OCI-LY3 (cell line): ENCODE measurements at regions not wholly inside any gene's neighbourhood (a gene's known extent, or its start where the extent isn't known, plus 50 kb on each side); places are given as distances from the start of the nearest gene placed in this dataset.

Source experiments
- H2AFZ ChIP-seq: fragments of 200-600, 300-600 bp; shearing (Covaris generic); 2 replicates; pipeline ENCODE4 v1.6.0; 2014; ENCODE audit warnings: antibody characterized with exemption, low read depth, low read length
- H3K27ac ChIP-seq: fragments of 200-600, 300-600 bp; sonication (generic); 2 replicates; pipeline ENCODE4 v1.5.1; 2014; ENCODE audit warnings: mild to moderate bottlenecking, low read length, moderate library complexity, mixed read lengths
- H3K27me3 ChIP-seq: fragments of 200-600, 300-600 bp; sonication (generic); 2 replicates; pipeline ENCODE4 v1.6.1; 2014; ENCODE audit warnings: low read depth, low read length, mixed read lengths
- H3K36me3 ChIP-seq: fragments of 200-600, 300-600 bp; sonication (generic); replicated peaks from 2 replicates; pipeline ENCODE3; 2014; ENCODE audit warnings: low read depth, low read length, mixed read lengths
- H3K4me1 ChIP-seq: fragments of 300-600, 200-600 bp; sonication (generic); 2 replicates; pipeline ENCODE4 v1.6.1; 2014; ENCODE audit warnings: low read length, mixed read lengths
- H3K4me2 ChIP-seq: fragments of 200-600, 300-600 bp; sonication (generic); 2 replicates; pipeline ENCODE4 v1.6.1; 2014; ENCODE audit warnings: low read length, mixed read lengths
- H3K4me3 ChIP-seq: fragments of 300-600, 200-600 bp; sonication (generic); 2 replicates; pipeline ENCODE4 v1.5.1; 2014; ENCODE audit warnings: antibody characterized with exemption, mild to moderate bottlenecking, low read length, moderate library complexity
- H3K79me2 ChIP-seq: fragments of 300-600, 200-600 bp; shearing (Covaris generic); 2 replicates; pipeline ENCODE4 v1.6.1; 2014; ENCODE audit warnings: mild to moderate bottlenecking, low read length, mixed read lengths
- H3K9ac ChIP-seq: fragments of 300-600, 200-600 bp; shearing (Covaris generic); 2 replicates; pipeline ENCODE4 v1.6.0; 2014; ENCODE audit warnings: mild to moderate bottlenecking, low read length, moderate library complexity
- H3K9me3 ChIP-seq: fragments of 200-600, 300-600 bp; shearing (Covaris generic); 2 replicates; pipeline ENCODE4 v1.6.1; 2014; ENCODE audit warnings: low read length, mixed read lengths; ENCODE audit not compliant: insufficient read depth
- H4K20me1 ChIP-seq: fragments of 200-600, 300-600 bp; sonication (generic); 2 replicates; pipeline ENCODE4 v1.6.1; 2016; ENCODE audit warnings: low read length, mixed read lengths; ENCODE audit not compliant: insufficient read depth
- EZH2phosphoT487 ChIP-seq: fragments of 200-600 bp; shearing (Covaris generic); IDR thresholded peaks from 2 replicates; pipeline ENCODE4 v1.6.1; 2018; ENCODE audit warnings: antibody characterized with exemption, mixed run types, low read depth
- TF ChIP-seq, protein P1 (sequence below): fragments of 200-600, 300-600 bp; sonication (generic); IDR thresholded peaks from 2 replicates; pipeline ENCODE4 v1.5.1; 2014; ENCODE audit warnings: antibody characterized with exemption, low read length, low read depth

DNA sequence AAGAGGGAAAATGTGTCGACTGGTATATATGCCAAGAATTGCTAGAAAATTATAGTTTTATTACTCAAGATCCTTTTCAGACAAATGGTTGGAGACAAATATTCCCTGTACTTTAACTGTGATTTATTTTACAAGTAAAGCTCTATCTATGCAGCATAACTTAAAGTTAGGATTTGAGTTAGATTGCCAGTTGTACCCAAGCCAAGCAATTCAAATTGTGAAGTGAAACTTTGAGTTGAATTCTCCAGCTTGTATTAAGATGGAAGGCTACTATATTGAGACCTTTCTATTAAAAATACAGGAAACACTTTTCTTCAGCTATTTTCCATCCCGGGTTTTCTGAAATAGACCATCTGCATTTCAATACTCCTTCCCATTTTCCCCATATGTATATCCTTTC lies 333.1 kb upstream of the RBMS3 start:
- Histone ChIP-seq H3K9me3 (no peaks in the 10 kb centered on the region; the same call in 1 of the 2 replicates), H3K36me3 (no peaks in the 10 kb centered on the region), H3K27ac (no peak overlapping the region), H4K20me1 (no peaks in the 10 kb centered on the region; the same call in 1 of the 2 replicates), H3K4me3 (no peak overlapping the region), H3K79me2 (no peaks in the 10 kb centered on the region), H3K4me1 (peaks cover 6% of the 10 kb centered on the region; the same call in 1 of the 2 replicates), H3K9ac (no peak overlapping the region), H3K27me3 (peaks cover 58% of the 10 kb centered on the region), H2AFZ (no peak overlapping the region), H3K4me2 (no peak overlapping the region)
- TF ChIP-seq EZH2phosphoT487 = no peak
- TF ChIP-seq, protein P1, sequence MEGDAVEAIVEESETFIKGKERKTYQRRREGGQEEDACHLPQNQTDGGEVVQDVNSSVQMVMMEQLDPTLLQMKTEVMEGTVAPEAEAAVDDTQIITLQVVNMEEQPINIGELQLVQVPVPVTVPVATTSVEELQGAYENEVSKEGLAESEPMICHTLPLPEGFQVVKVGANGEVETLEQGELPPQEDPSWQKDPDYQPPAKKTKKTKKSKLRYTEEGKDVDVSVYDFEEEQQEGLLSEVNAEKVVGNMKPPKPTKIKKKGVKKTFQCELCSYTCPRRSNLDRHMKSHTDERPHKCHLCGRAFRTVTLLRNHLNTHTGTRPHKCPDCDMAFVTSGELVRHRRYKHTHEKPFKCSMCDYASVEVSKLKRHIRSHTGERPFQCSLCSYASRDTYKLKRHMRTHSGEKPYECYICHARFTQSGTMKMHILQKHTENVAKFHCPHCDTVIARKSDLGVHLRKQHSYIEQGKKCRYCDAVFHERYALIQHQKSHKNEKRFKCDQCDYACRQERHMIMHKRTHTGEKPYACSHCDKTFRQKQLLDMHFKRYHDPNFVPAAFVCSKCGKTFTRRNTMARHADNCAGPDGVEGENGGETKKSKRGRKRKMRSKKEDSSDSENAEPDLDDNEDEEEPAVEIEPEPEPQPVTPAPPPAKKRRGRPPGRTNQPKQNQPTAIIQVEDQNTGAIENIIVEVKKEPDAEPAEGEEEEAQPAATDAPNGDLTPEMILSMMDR = no peak

DNA sequence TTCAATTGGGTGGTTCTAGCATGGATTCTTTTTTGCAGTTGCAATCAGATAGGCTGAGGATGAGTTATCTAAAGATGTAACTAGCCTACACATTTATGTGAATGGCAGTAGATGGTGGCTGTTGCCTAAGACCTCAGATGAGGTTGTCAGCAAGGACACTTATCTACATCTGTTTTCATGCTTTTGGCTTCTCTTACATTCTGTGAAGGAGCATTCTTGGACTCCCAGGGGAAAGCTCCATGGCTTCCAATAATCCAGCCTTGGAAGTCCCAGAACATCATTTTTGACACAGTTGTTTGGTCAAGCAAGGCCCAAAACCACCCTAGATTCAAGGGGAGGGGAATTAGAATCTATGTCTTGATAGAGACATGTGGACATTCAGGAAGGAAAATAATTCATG lies 332.2 kb upstream of the RBMS3 start:
- Histone ChIP-seq H3K36me3 (no peaks in the 10 kb centered on the region), H3K9ac (no peak overlapping the region), H4K20me1 (no peaks in the 10 kb centered on the region), H3K4me3 (no peak overlapping the region), H3K4me2 (no peak overlapping the region), H3K79me2 (no peaks in the 10 kb centered on the region), H3K27me3 (peaks cover 49% of the 10 kb centered on the region), H2AFZ (no peak overlapping the region), H3K9me3 (no peaks in the 10 kb centered on the region; the same call in 1 of the 2 replicates), H3K27ac (no peak overlapping the region), H3K4me1 (peaks cover 6% of the 10 kb centered on the region; the same call in 1 of the 2 replicates)
- TF ChIP-seq, protein P1 = no peak

DNA sequence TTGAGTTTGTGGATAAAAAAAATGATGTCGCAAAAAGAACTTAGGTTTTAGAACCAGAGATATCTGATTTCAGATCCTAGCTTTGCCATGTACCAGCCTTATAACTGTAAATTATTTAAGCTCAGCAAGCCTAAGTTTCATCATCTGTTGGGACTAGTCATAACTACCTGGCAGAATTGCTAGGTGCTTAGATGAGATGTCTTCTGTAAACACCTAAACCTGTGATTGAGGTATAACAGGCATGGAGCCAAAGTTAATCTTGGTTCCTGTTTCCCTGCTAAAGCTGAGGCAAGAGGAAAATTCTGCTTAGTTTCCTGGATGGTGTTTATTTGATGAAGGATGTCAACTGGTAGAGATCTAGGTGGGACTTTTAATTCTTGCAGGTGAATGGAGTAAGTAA lies 331.3 kb upstream of the RBMS3 start:
- H2AFZ ChIP-seq = no peak overlapping the region
- H3K9me3 ChIP-seq = no peaks in the 10 kb centered on the region; the same call in 1 of the 2 replicates
- H3K4me2 ChIP-seq = no peak overlapping the region
- no peak overlapping the region for H3K27ac ChIP-seq
- H4K20me1 ChIP-seq = no peaks in the 10 kb centered on the region
- H3K36me3 ChIP-seq = no peaks in the 10 kb centered on the region
- TF ChIP-seq EZH2phosphoT487 = no peak
- TF ChIP-seq, protein P1 = no peak
- no peaks in the 10 kb centered on the region for H3K79me2 ChIP-seq
- peaks cover 6% of the 10 kb centered on the region; the same call in 1 of the 2 replicates for H3K4me1 ChIP-seq
- H3K4me3 ChIP-seq = no peak overlapping the region
- H3K27me3 ChIP-seq = peaks cover 41% of the 10 kb centered on the region
- no peak overlapping the region for H3K9ac ChIP-seq

DNA sequence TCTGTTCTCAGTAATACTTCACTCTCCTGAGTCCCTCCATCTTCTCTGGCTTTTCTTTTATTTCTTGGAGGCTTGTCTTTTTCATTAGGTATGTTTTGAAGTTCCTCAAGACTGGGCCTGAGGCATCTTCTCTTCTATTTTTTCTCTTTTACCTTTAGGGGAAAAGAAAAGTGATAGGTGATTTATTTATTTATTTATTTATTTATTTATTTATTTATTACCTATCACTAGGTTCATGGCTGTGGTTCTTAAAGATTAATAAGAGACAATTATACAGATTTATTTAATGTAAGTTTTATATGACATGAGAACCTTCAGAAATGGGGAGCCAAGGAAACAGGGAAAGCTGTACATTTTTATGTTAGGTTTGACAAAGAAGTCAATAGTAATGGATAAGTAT lies 330.3 kb upstream of the RBMS3 start:
- Histone ChIP-seq H3K9ac (no peak overlapping the region), H3K4me3 (no peak overlapping the region), H3K4me1 (peaks cover 6% of the 10 kb centered on the region; the same call in 1 of the 2 replicates), H3K79me2 (no peaks in the 10 kb centered on the region), H3K4me2 (no peak overlapping the region), H4K20me1 (no peaks in the 10 kb centered on the region), H3K27me3 (peaks cover 31% of the 10 kb centered on the region), H3K36me3 (no peaks in the 10 kb centered on the region), H3K27ac (no peak overlapping the region), H3K9me3 (no peaks in the 10 kb centered on the region; the same call in 1 of the 2 replicates), H2AFZ (no peak overlapping the region)
- TF ChIP-seq EZH2phosphoT487 = no peak
- TF ChIP-seq, protein P1 = no peak
